GM12878 (cell line): ENCODE measurements at regions not wholly inside any gene's neighbourhood (a gene's known extent, or its start where the extent isn't known, plus 50 kb on each side); places are given as distances from the start of the nearest gene placed in this dataset.

Source experiments
- ATAC-seq: fragments of 200-7000 bp; cut with Tn5 transposase; 3 replicates; pipeline ENCODE4 v1.9.1; 2020; ENCODE audit warnings: mild to moderate bottlenecking, moderate library complexity
- BruUV-seq: library from RNA; stranded (reverse); fragments of 400-500 nt; replicated peaks from 2 replicates; lab custom pipeline; 2021; lab: Mats Ljungman, UMichigan
- CTCF ChIA-PET: fragments of 300-600 bp; sonication (Branson Sonifier 250); formaldehyde crosslinking; extraction: SDS; loops from one replicate; lab custom pipeline; 2021; ENCODE audit warnings: inconsistent platforms; lab: Yijun Ruan, JAX
- POLR2A ChIA-PET: fragments of 350-600 bp; formaldehyde crosslinking; extraction: SDS; loops from one replicate; lab custom pipeline; 2021; ENCODE audit warnings: inconsistent platforms; lab: Charles Lee
- RAD21 ChIA-PET: fragments of 300-600 bp; sonication (Branson Sonifier 250); formaldehyde crosslinking; loops from one replicate; lab custom pipeline; 2023; ENCODE audit warnings: antibody characterized with exemption; ENCODE audit not compliant: unreplicated experiment; lab: Charles Lee
- SMC1A ChIA-PET: fragments of 300-600 bp; sonication (Branson Sonifier 250); formaldehyde crosslinking; loops from one replicate; lab custom pipeline; 2023; ENCODE audit not compliant: unreplicated experiment, uncharacterized antibody; lab: Charles Lee
- DNase-seq: peaks from one replicate; pipeline ENCODE4 v3.0.0-alpha.2; 2011; ENCODE audit warnings: low read depth, low spot score
- FAIRE-seq: peaks from 3 replicates; lab custom pipeline; 2011; peaks lifted over from hg19 to GRCh38; lab: Jason Lieb, UNC
- H2AFZ ChIP-seq: 2 replicates; pipeline ENCODE4 v1.6.0; 2011; ENCODE audit warnings: low read depth, low read length, control low read depth; ENCODE audit not compliant: control insufficient read depth
- H3K27ac ChIP-seq: 2 replicates; pipeline ENCODE4 v1.5.1; 2011; ENCODE audit warnings: control low read depth; ENCODE audit not compliant: control insufficient read depth, insufficient read depth
- H3K27me3 ChIP-seq, 2 experiments: replicated peaks in 1 of 2; 2 replicates each; pipeline versions ENCODE4 v1.6.0 to v1.6.1; 2011; ENCODE audit warnings: low read length in 1 of 2; ENCODE audit not compliant: control insufficient read depth in 2 of 2, insufficient read depth in 2 of 2
- H3K36me3 ChIP-seq, 2 experiments: 2 replicates each; pipeline ENCODE4 v1.5.1; 2011; ENCODE audit warnings: low read length in 1 of 2; ENCODE audit not compliant: control insufficient read depth in 2 of 2, insufficient read depth in 2 of 2
- H3K4me1 ChIP-seq: 2 replicates; pipeline ENCODE4 v1.6.1; 2011; ENCODE audit warnings: mild to moderate bottlenecking, low read length, moderate library complexity, mixed read lengths; ENCODE audit not compliant: control insufficient read depth, insufficient read depth
- H3K4me2 ChIP-seq: 2 replicates; pipeline ENCODE4 v1.6.0; 2011; ENCODE audit warnings: control low read depth; ENCODE audit not compliant: control insufficient read depth, insufficient read depth
- H3K4me3 ChIP-seq: fragments of 200-600 bp; sonication (generic); 2 replicates; pipeline ENCODE4 v1.5.1; 2016
- H3K79me2 ChIP-seq: 2 replicates; pipeline ENCODE4 v1.6.0; 2011; ENCODE audit warnings: low read length; ENCODE audit not compliant: control insufficient read depth, insufficient read depth
- H3K9ac ChIP-seq: 2 replicates; pipeline ENCODE4 v1.8.0; 2011; ENCODE audit warnings: low read length, control low read depth, mixed read lengths; ENCODE audit not compliant: control insufficient read depth, insufficient read depth
- H3K9me3 ChIP-seq: replicated peaks from 3 replicates; pipeline ENCODE4 v1.5.1; 2011; ENCODE audit warnings: mild to moderate bottlenecking, low read length; ENCODE audit not compliant: control insufficient read depth, insufficient read depth
- H4K20me1 ChIP-seq: 2 replicates; pipeline ENCODE4 v1.6.0; 2011; ENCODE audit not compliant: control insufficient read depth, insufficient read depth
- CBX5 ChIP-seq: sonication (generic); IDR thresholded peaks from 2 replicates; pipeline ENCODE4 v1.6.1; 2016; ENCODE audit warnings: low read depth, moderate library complexity, mild to moderate bottlenecking, inconsistent platforms
- CEBPB ChIP-seq, 2 experiments: fragments of 150-350 bp in 1 of 2; IDR thresholded peaks; 2 replicates each; pipeline ENCODE4 v1.6.1; 2012 to 2014; ENCODE audit warnings: low read depth in 2 of 2, low read length in 2 of 2, borderline replicate concordance in 1 of 2, inconsistent platforms in 1 of 2
- EP300 ChIP-seq, 2 experiments: fragments of 150-350 bp in 1 of 2; IDR thresholded peaks; 2 replicates each; pipeline ENCODE4 v1.6.1; 2011 to 2012; ENCODE audit warnings: low read depth in 2 of 2, low read length in 2 of 2, borderline replicate concordance in 1 of 2, improper control_type of control experiment in 1 of 2, inconsistent platforms in 1 of 2; ENCODE audit not compliant: control insufficient read depth in 1 of 2
- KDM1A ChIP-seq: fragments of 200-600 bp; sonication (generic); IDR thresholded peaks from 2 replicates; pipeline ENCODE4 v1.6.1; 2016; ENCODE audit warnings: borderline replicate concordance
- MYB ChIP-seq: fragments of 150-350 bp; IDR thresholded peaks from 2 replicates; pipeline ENCODE4 v1.6.1; 2014; ENCODE audit warnings: mild to moderate bottlenecking, low read depth, low read length, borderline replicate concordance
- RBBP5 ChIP-seq: fragments of 200-600 bp; sonication (generic); conservative IDR thresholded peaks from 2 replicates; pipeline ENCODE4 v1.6.1; 2016
- SREBF1 ChIP-seq: IDR thresholded peaks from 2 replicates; pipeline ENCODE4 v1.6.1; 2012; ENCODE audit warnings: mild to moderate bottlenecking, low read length
- TBL1XR1 ChIP-seq: IDR thresholded peaks from 2 replicates; pipeline ENCODE4 v1.6.1; 2012; ENCODE audit warnings: low read depth, low read length, improper control_type of control experiment
- WGBS: methylation state at CpG from one replicate; pipeline ENCODE4 v1.1.6; 2016; ENCODE audit warnings: low lambda C conversion rate; ENCODE audit not compliant: insufficient replicate concordance, insufficient coverage; ENCODE audit errors: missing lambda C conversion rate; 5-methylcytosine and 5-hydroxymethylcytosine counted together
- in situ Hi-C: fragments of 300-500 bp; cut with MboI; formaldehyde crosslinking; loops from 9 replicates; pipeline ENCODE4 v1.14.3; 2018; ENCODE audit warnings: mixed read lengths
- intact Hi-C: fragments of 100-400 bp; cut with micrococcal nuclease; formaldehyde crosslinking; loops from one replicate; pipeline ENCODE4 v1.14.2; 2022; ENCODE audit not compliant: unreplicated experiment
- TF ChIP-seq, protein P1 (sequence below): fragments of 450-650 bp; formaldehyde crosslinking; IDR thresholded peaks from 2 replicates; pipeline ENCODE4 v1.4.0; 2020; ENCODE audit warnings: mild to moderate bottlenecking, moderate library complexity
- TF ChIP-seq, protein P2 (sequence below): fragments of 450-650 bp; IDR thresholded peaks from 2 replicates; pipeline ENCODE4 v1.6.1; 2018; ENCODE audit warnings: mild to moderate bottlenecking, low read depth, moderate library complexity; ENCODE audit not compliant: partially characterized antibody
- TF ChIP-seq, protein P3 (sequence below): fragments of 450-650 bp; conservative IDR thresholded peaks from 2 replicates; pipeline ENCODE4 v1.6.1; 2017; ENCODE audit warnings: mild to moderate bottlenecking, moderate library complexity

DNA sequence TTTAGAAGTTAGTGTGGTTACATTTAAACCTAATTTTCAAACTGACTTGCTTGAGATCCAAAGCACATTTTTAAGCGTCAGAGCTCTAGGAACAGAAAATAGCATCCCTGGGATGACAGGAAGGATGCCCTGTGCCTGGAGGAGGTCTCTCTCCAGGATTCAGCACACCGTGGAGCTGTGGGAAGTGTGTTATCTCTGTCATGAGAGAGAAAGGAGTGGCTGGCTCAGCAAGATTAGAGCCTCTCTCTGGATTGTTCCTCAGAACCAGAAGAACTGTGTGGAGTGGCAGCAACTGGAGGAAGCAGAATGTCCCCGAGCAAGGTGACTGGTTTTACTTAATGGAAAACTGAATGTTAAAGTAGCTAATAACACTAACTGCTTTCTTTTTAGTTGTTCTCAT is 233.6 kb upstream of the TGFBR2 start:
- TF ChIP-seq, protein P1, sequence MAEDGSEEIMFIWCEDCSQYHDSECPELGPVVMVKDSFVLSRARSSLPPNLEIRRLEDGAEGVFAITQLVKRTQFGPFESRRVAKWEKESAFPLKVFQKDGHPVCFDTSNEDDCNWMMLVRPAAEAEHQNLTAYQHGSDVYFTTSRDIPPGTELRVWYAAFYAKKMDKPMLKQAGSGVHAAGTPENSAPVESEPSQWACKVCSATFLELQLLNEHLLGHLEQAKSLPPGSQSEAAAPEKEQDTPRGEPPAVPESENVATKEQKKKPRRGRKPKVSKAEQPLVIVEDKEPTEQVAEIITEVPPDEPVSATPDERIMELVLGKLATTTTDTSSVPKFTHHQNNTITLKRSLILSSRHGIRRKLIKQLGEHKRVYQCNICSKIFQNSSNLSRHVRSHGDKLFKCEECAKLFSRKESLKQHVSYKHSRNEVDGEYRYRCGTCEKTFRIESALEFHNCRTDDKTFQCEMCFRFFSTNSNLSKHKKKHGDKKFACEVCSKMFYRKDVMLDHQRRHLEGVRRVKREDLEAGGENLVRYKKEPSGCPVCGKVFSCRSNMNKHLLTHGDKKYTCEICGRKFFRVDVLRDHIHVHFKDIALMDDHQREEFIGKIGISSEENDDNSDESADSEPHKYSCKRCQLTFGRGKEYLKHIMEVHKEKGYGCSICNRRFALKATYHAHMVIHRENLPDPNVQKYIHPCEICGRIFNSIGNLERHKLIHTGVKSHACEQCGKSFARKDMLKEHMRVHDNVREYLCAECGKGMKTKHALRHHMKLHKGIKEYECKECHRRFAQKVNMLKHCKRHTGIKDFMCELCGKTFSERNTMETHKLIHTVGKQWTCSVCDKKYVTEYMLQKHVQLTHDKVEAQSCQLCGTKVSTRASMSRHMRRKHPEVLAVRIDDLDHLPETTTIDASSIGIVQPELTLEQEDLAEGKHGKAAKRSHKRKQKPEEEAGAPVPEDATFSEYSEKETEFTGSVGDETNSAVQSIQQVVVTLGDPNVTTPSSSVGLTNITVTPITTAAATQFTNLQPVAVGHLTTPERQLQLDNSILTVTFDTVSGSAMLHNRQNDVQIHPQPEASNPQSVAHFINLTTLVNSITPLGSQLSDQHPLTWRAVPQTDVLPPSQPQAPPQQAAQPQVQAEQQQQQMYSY (CRISPR knock-in tag) = no peak
- no peak for TF ChIP-seq EP300 (IDR thresholded peaks at IDR 0.05; ENCODE audit: borderline replicate concordance in 1 of 2, control insufficient read depth in 1 of 2, low read depth in 2 of 2, low read length in 2 of 2)
- TF ChIP-seq CBX5 = no peak
- no peak for TF ChIP-seq RBBP5
- TF ChIP-seq CEBPB (IDR thresholded peaks at IDR 0.05; ENCODE audit: borderline replicate concordance in 1 of 2, low read depth in 2 of 2, low read length in 2 of 2) = no peak
- TF ChIP-seq SREBF1 = no peak
- TF ChIP-seq MYB = no peak
- TF ChIP-seq TBL1XR1 = no peak
- no peak for TF ChIP-seq KDM1A
- TF ChIP-seq, protein P2, sequence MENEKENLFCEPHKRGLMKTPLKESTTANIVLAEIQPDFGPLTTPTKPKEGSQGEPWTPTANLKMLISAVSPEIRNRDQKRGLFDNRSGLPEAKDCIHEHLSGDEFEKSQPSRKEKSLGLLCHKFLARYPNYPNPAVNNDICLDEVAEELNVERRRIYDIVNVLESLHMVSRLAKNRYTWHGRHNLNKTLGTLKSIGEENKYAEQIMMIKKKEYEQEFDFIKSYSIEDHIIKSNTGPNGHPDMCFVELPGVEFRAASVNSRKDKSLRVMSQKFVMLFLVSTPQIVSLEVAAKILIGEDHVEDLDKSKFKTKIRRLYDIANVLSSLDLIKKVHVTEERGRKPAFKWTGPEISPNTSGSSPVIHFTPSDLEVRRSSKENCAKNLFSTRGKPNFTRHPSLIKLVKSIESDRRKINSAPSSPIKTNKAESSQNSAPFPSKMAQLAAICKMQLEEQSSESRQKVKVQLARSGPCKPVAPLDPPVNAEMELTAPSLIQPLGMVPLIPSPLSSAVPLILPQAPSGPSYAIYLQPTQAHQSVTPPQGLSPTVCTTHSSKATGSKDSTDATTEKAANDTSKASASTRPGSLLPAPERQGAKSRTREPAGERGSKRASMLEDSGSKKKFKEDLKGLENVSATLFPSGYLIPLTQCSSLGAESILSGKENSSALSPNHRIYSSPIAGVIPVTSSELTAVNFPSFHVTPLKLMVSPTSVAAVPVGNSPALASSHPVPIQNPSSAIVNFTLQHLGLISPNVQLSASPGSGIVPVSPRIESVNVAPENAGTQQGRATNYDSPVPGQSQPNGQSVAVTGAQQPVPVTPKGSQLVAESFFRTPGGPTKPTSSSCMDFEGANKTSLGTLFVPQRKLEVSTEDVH = no peak
- TF ChIP-seq, protein P3, sequence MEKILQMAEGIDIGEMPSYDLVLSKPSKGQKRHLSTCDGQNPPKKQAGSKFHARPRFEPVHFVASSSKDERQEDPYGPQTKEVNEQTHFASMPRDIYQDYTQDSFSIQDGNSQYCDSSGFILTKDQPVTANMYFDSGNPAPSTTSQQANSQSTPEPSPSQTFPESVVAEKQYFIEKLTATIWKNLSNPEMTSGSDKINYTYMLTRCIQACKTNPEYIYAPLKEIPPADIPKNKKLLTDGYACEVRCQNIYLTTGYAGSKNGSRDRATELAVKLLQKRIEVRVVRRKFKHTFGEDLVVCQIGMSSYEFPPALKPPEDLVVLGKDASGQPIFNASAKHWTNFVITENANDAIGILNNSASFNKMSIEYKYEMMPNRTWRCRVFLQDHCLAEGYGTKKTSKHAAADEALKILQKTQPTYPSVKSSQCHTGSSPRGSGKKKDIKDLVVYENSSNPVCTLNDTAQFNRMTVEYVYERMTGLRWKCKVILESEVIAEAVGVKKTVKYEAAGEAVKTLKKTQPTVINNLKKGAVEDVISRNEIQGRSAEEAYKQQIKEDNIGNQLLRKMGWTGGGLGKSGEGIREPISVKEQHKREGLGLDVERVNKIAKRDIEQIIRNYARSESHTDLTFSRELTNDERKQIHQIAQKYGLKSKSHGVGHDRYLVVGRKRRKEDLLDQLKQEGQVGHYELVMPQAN = no peak
- CTCF ChIA-PET = no interaction called here
- FAIRE-seq (no peak), DNase-seq (no peak), ATAC-seq (no peak)
- Histone ChIP-seq H2AFZ (no peak overlapping the region), H3K27me3 (no peaks in the 10 kb centered on the region), H3K36me3 (no peaks in the 10 kb centered on the region), H3K9me3 (no peaks in the 10 kb centered on the region), H4K20me1 (no peaks in the 10 kb centered on the region), H3K79me2 (no peaks in the 10 kb centered on the region), H3K4me3 (no peak overlapping the region), H3K9ac (no peak overlapping the region), H3K4me1 (no peaks in the 10 kb centered on the region), H3K4me2 (no peak overlapping the region), H3K27ac (no peak overlapping the region)
- WGBS = 3% methylated on average over 3 of the region's 3 CpGs
- RAD21 ChIA-PET = no interaction called here
- POLR2A ChIA-PET = no interaction called here
- SMC1A ChIA-PET = no interaction called here
- intact Hi-C loops = no loop called here
- in situ Hi-C loops = no loop called here
- no TSS peak for BruUV-seq
